Lower leg skin (tissue), 3 donors: ENCODE measurements at regions not wholly inside any gene's neighbourhood (a gene's known extent, or its start where the extent isn't known, plus 50 kb on each side); places are given as distances from the start of the nearest gene placed in this dataset.

Experiments
- POLR2A ChIP-seq, 2 donors: fragments of 450-650 bp; IDR thresholded peaks; one replicate each; pipeline ENCODE4 v1.6.1; 2016 to 2017; ENCODE audit warnings: antibody characterized with exemption in 2 of 2, mild to moderate bottlenecking in 1 of 2, moderate library complexity in 1 of 2
- TF ChIP-seq, protein P1 (sequence below), 3 donors: fragments of 450-650 bp; IDR thresholded peaks; one replicate each; pipeline ENCODE4 v1.5.1; 2016; ENCODE audit warnings: antibody characterized with exemption in 3 of 3, mild to moderate bottlenecking in 3 of 3, moderate library complexity in 2 of 3

DNA sequence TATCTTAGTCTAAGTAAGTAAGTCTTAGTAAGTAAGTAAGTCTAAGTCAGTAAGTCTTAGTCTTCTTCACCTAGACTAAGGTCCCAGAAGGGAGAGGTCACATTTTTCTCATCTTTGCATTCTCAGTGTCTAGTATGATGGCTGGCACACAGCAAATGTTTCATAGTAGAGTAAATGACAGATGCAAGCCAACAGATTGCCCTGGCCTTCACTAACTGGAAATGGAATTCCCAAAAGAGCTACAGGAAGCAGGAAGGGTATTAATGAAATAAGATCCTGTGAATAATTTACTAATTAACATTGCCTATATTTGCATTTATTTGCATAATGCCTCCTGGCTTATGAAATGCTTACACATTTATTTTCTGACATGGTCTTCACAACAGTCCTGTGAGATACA, 221.6 kb downstream of the RAD51AP2 start:
- TF ChIP-seq, protein P1, sequence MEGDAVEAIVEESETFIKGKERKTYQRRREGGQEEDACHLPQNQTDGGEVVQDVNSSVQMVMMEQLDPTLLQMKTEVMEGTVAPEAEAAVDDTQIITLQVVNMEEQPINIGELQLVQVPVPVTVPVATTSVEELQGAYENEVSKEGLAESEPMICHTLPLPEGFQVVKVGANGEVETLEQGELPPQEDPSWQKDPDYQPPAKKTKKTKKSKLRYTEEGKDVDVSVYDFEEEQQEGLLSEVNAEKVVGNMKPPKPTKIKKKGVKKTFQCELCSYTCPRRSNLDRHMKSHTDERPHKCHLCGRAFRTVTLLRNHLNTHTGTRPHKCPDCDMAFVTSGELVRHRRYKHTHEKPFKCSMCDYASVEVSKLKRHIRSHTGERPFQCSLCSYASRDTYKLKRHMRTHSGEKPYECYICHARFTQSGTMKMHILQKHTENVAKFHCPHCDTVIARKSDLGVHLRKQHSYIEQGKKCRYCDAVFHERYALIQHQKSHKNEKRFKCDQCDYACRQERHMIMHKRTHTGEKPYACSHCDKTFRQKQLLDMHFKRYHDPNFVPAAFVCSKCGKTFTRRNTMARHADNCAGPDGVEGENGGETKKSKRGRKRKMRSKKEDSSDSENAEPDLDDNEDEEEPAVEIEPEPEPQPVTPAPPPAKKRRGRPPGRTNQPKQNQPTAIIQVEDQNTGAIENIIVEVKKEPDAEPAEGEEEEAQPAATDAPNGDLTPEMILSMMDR (IDR thresholded peaks at IDR 0.05): no peak
- no peak for TF ChIP-seq POLR2A (IDR thresholded peaks at IDR 0.05)
